Inferior parietal cortex (tissue), 1 donor: ENCODE measurements at regions not wholly inside any gene's neighbourhood (a gene's known extent, or its start where the extent isn't known, plus 50 kb on each side); places are given as distances from the start of the nearest gene placed in this dataset.
"Not testable (repeated sequence)": the region's sequence is repeated elsewhere in the genome, so short reads cannot be mapped to it uniquely, and the experiment has no call there.

Source experiments
- DNase-seq: peaks from one replicate; pipeline ENCODE4 v3.0.0-alpha.2; 2016; ENCODE audit errors: extremely low spot score

- DNase-seq, result no peak
Measured at GRCh38 chr1:58836408-58836807, 52.6 kb upstream of the JUN start.

GRCh38 chr1:58837886-58838285 is 54.0 kb upstream of the JUN start:
- no peak for DNase-seq

GRCh38 chr1:58839147-58839795 is 55.4 kb upstream of the JUN start:
- DNase-seq, result no peak

GRCh38 chr1:58839846-58840835 is 56.3 kb upstream of the JUN start:
- no peak for DNase-seq

GRCh38 chr1:58841455-58841854 is 57.6 kb upstream of the JUN start:
- no peak for DNase-seq

- DNase-seq, result no peak
Measured at GRCh38 chr1:58842941-58843340, 59.1 kb upstream of the JUN start.

GRCh38 chr1:58844176-58844575 is 60.3 kb upstream of the JUN start:
- no peak for DNase-seq

GRCh38 chr1:58845942-58846341 is 62.1 kb upstream of the JUN start:
- no peak for DNase-seq

GRCh38 chr1:58848818-58849411 is 65.1 kb upstream of the JUN start:
- DNase-seq, result no peak

- DNase-seq, result no peak
Measured at GRCh38 chr1:58849551-58849950, 65.7 kb upstream of the JUN start.

GRCh38 chr1:58850636-58851035 is 66.8 kb upstream of the JUN start:
- no peak for DNase-seq

GRCh38 chr1:58852731-58853485 is 69.1 kb upstream of the JUN start:
- DNase-seq, result no peak

- no peak for DNase-seq
Measured at GRCh38 chr1:58854576-58854975, 70.7 kb upstream of the JUN start.

- DNase-seq, result no peak
Measured at GRCh38 chr1:58855274-58856165, 71.7 kb upstream of the JUN start.

- not testable (repeated sequence) for DNase-seq
Measured at GRCh38 chr1:58856281-58856680, 72.4 kb upstream of the JUN start.

- no peak for DNase-seq
Measured at GRCh38 chr1:58857680-58858673, 74.1 kb upstream of the JUN start.

GRCh38 chr1:58859769-58860485 is 76.1 kb upstream of the JUN start:
- no peak for DNase-seq

GRCh38 chr1:58861076-58861475 is 77.2 kb upstream of the JUN start:
- no peak for DNase-seq

- DNase-seq, result no peak
Measured at GRCh38 chr1:58861506-58861905, 77.7 kb upstream of the JUN start.
